ENCODE measurements at regions not wholly inside any gene's neighbourhood (a gene's known extent, or its start where the extent isn't known, plus 50 kb on each side); places are given as distances from the start of the nearest gene placed in this dataset.

DNA sequence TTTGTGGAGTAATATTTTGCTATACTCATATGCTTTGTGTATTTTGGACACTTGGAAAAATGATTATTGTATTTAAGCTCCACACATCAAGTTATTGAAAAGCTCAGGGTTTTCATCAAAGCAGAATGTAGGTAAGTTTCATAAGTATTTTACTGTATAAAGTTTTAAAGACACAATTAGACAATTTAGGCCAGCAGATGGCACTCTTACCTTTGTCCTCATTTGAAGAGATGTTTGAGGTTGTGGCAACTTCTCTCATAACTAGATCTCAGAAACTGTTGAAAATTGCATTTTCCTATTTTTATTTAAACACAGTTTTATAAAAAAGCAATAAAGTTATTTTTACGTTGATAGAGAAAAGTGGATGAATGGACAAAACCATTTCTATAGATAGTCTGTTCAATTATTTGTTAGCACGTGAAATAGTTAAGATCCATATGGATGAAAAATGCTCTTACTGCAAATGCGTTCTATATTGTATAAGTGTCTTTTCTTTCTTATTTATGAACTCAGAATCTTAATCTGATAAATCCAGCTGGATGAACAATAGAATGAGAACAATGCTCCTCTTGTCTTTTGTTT lies 300.0 kb downstream of the AEBP2 start:
- no peak overlapping the region for H3K4me3 ChIP-seq (ENCODE audit: low read length)
- no peaks in the 10 kb centered on the region for H3K36me3 ChIP-seq (ENCODE audit: control insufficient read depth, low read length)
- H3K4me2 ChIP-seq (ENCODE audit: low read length), result no peak overlapping the region
- H3K9me3 ChIP-seq (ENCODE audit: control insufficient read depth, insufficient read depth, low read length), result no peaks in the 10 kb centered on the region
- H3K9me2 ChIP-seq (replicated peaks; ENCODE audit: control insufficient read depth, low read length), result no peaks in the 10 kb centered on the region
- H3K4me1 ChIP-seq (ENCODE audit: control insufficient read depth, low read length), result no peaks in the 10 kb centered on the region
- H3K79me2 ChIP-seq (ENCODE audit: control insufficient read depth, low read length), result no peaks in the 10 kb centered on the region
- H4K20me1 ChIP-seq (ENCODE audit: control insufficient read depth, insufficient read depth, low read depth, low read length), result no peaks in the 10 kb centered on the region
- no peaks in the 10 kb centered on the region for H3K27me3 ChIP-seq (ENCODE audit: control insufficient read depth, low read length)
- no peaks in the 10 kb centered on the region for H3F3A ChIP-seq (ENCODE audit: control insufficient read depth, insufficient read depth)
- H3K27ac ChIP-seq (ENCODE audit: low read depth, low read length), result no peak overlapping the region
- TF ChIP-seq, protein P1, sequence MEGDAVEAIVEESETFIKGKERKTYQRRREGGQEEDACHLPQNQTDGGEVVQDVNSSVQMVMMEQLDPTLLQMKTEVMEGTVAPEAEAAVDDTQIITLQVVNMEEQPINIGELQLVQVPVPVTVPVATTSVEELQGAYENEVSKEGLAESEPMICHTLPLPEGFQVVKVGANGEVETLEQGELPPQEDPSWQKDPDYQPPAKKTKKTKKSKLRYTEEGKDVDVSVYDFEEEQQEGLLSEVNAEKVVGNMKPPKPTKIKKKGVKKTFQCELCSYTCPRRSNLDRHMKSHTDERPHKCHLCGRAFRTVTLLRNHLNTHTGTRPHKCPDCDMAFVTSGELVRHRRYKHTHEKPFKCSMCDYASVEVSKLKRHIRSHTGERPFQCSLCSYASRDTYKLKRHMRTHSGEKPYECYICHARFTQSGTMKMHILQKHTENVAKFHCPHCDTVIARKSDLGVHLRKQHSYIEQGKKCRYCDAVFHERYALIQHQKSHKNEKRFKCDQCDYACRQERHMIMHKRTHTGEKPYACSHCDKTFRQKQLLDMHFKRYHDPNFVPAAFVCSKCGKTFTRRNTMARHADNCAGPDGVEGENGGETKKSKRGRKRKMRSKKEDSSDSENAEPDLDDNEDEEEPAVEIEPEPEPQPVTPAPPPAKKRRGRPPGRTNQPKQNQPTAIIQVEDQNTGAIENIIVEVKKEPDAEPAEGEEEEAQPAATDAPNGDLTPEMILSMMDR (IDR thresholded peaks at IDR 0.05; ENCODE audit: low read depth, low read length, poor library complexity, severe bottlenecking), result peak; percentile 46
- no peak for TF ChIP-seq EZH2phosphoT487 (IDR thresholded peaks at IDR 0.05; ENCODE audit: borderline replicate concordance, low read length)

DNA sequence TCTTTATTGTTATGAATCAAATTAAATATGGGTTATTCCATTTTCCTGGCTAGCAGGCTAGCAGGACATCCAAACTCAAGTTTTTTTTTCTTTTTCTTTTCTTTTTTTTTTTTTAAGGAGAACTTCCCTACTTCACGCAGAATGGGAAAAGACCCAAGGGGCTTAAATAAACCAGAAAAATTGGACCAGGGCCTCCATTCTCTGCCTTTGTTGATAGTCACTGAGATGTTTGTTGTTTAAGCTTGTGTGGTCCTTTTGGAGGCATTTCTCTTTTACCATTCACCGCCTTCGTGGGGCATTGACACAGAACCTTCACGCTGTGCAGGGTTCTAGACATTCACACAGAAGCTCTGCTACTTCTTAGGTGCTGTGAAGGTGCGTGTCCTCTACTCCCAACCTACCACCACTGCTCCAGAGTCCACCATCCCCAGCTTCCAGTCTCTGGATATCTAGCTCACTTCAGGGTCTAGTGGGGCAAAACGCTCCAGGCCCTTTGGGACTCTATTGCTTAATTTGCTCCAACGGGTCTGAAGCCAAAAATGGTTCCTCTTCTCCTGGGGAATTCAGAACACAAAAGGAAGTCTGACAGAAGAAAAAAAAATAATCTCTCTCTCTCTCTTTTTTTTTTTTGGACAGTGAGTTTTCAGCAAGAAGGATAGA lies 301.3 kb downstream of the AEBP2 start:
- no peak overlapping the region for H3K27ac ChIP-seq (ENCODE audit: low read depth, low read length)
- no peak overlapping the region for H3K4me2 ChIP-seq (ENCODE audit: low read length)
- H3K36me3 ChIP-seq (ENCODE audit: control insufficient read depth, low read length), result no peaks in the 10 kb centered on the region
- H3K4me1 ChIP-seq (ENCODE audit: control insufficient read depth, low read length), result no peaks in the 10 kb centered on the region
- no peaks in the 10 kb centered on the region for H3K79me2 ChIP-seq (ENCODE audit: control insufficient read depth, low read length)
- no peaks in the 10 kb centered on the region for H3K27me3 ChIP-seq (ENCODE audit: control insufficient read depth, low read length)
- no peaks in the 10 kb centered on the region for H3K9me2 ChIP-seq (replicated peaks; ENCODE audit: control insufficient read depth, low read length)
- no peaks in the 10 kb centered on the region for H4K20me1 ChIP-seq (ENCODE audit: control insufficient read depth, insufficient read depth, low read depth, low read length)
- H3K9me3 ChIP-seq (ENCODE audit: control insufficient read depth, insufficient read depth, low read length), result no peaks in the 10 kb centered on the region
- no peak overlapping the region for H3K4me3 ChIP-seq (ENCODE audit: low read length)
- TF ChIP-seq, protein P1 (IDR thresholded peaks at IDR 0.05; ENCODE audit: low read depth, low read length, poor library complexity, severe bottlenecking), result no peak
- TF ChIP-seq EZH2phosphoT487 (IDR thresholded peaks at IDR 0.05; ENCODE audit: borderline replicate concordance, low read length), result no peak
- no peaks in the 10 kb centered on the region for H3F3A ChIP-seq (ENCODE audit: control insufficient read depth, insufficient read depth)

DNA sequence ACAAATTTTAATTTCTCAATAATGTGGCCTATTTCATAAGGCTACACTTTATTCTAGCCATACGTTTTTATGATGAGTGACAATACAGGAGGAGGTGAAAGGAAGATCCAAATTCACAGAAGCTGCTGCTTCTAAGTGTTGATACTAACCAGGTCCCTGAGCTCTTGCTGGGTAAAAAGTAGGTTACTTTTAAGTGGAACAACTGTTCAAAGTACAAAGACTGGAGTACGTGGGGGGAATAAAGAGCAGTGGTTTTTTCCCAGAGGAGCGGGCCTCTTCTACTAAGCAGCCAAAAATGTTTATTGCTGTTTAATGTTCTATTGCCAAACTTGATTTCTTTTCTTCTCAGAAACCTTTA lies 301.8 kb downstream of the AEBP2 start:
- H3K4me2 ChIP-seq (ENCODE audit: low read length), result no peak overlapping the region
- no peaks in the 10 kb centered on the region for H3K79me2 ChIP-seq (ENCODE audit: control insufficient read depth, low read length)
- no peaks in the 10 kb centered on the region for H3K9me3 ChIP-seq (ENCODE audit: control insufficient read depth, insufficient read depth, low read length)
- no peaks in the 10 kb centered on the region for H3K4me1 ChIP-seq (ENCODE audit: control insufficient read depth, low read length)
- TF ChIP-seq, protein P1 (IDR thresholded peaks at IDR 0.05; ENCODE audit: low read depth, low read length, poor library complexity, severe bottlenecking), result no peak
- no peak for TF ChIP-seq EZH2phosphoT487 (IDR thresholded peaks at IDR 0.05; ENCODE audit: borderline replicate concordance, low read length)
- no peak overlapping the region for H3K27ac ChIP-seq (ENCODE audit: low read depth, low read length)
- H3K9me2 ChIP-seq (replicated peaks; ENCODE audit: control insufficient read depth, low read length), result no peaks in the 10 kb centered on the region
- H3F3A ChIP-seq (ENCODE audit: control insufficient read depth, insufficient read depth), result no peaks in the 10 kb centered on the region
- no peaks in the 10 kb centered on the region for H4K20me1 ChIP-seq (ENCODE audit: control insufficient read depth, insufficient read depth, low read depth, low read length)
- no peaks in the 10 kb centered on the region for H3K36me3 ChIP-seq (ENCODE audit: control insufficient read depth, low read length)
- H3K4me3 ChIP-seq (ENCODE audit: low read length), result no peak overlapping the region
- H3K27me3 ChIP-seq (ENCODE audit: control insufficient read depth, low read length), result no peaks in the 10 kb centered on the region
